Prostate gland (tissue), 2 donors: ENCODE measurements at regions not wholly inside any gene's neighbourhood (a gene's known extent, or its start where the extent isn't known, plus 50 kb on each side); places are given as distances from the start of the nearest gene placed in this dataset.

Experiments used
- CTCF ChIP-seq, 4 experiments: fragments of 200-600 bp in 2 of 4; fragments of 450-650 bp in 2 of 4; sonication (generic) in 2 of 4; IDR thresholded peaks; 1 replicate in 3 of 4; 2 replicates in 1 of 4; pipeline ENCODE4 v1.5.1; 2016 to 2019; ENCODE audit warnings: antibody characterized with exemption in 4 of 4, mild to moderate bottlenecking in 2 of 4, moderate library complexity in 2 of 4
- POLR2A ChIP-seq: fragments of 450-650 bp; IDR thresholded peaks from one replicate; pipeline ENCODE4 v1.6.1; 2016; ENCODE audit warnings: antibody characterized with exemption, mild to moderate bottlenecking
- POLR2AphosphoS5 ChIP-seq: sonication (generic); formaldehyde crosslinking; IDR thresholded peaks from one replicate; pipeline ENCODE4 v1.6.1; 2017; ENCODE audit warnings: antibody characterized with exemption

- TF ChIP-seq CTCF (IDR thresholded peaks at IDR 0.05) (no peak), POLR2AphosphoS5 (no peak), POLR2A (no peak)
Observed at GRCh38 chr12:114918535-114919233, 234.7 kb upstream of the TBX3 start.
